HepG2 (cell line): ENCODE measurements at regions not wholly inside any gene's neighbourhood (a gene's known extent, or its start where the extent isn't known, plus 50 kb on each side); places are given as distances from the start of the nearest gene placed in this dataset.

ENCODE experiments used
- ATF1 ChIP-seq: IDR thresholded peaks from 2 replicates; pipeline ENCODE4 v1.6.1; 2016; ENCODE audit warnings: mild to moderate bottlenecking, control low read depth
- ATF7 ChIP-seq, 2 experiments: fragments of 450-650 bp in 1 of 2; sonication (generic) in 1 of 2; formaldehyde crosslinking in 1 of 2; IDR thresholded peaks; 2 replicates each; pipeline versions ENCODE4 v1.4.0 to v1.6.1; 2016 to 2020; ENCODE audit warnings: antibody characterized with exemption in 1 of 2, mild to moderate bottlenecking in 1 of 2, missing genetic modification reagents in 1 of 2
- GATAD2A ChIP-seq: IDR thresholded peaks from 2 replicates; pipeline ENCODE4 v1.6.1; 2016
- HNRNPUL1 ChIP-seq: fragments of 200-400 bp; formaldehyde crosslinking; IDR thresholded peaks from 2 replicates; pipeline ENCODE4 v1.6.1; 2017; ENCODE audit warnings: low read depth, mild to moderate bottlenecking, low read length, moderate library complexity
- JARID2 ChIP-seq: sonication (generic); formaldehyde crosslinking; IDR thresholded peaks from 2 replicates; pipeline ENCODE4 v1.8.1; 2023; ENCODE audit warnings: missing genetic modification reagents, inconsistent platforms; ENCODE audit not compliant: insufficient replicate concordance
- KDM1A ChIP-seq: IDR thresholded peaks from 2 replicates; pipeline ENCODE4 v1.6.1; 2016; ENCODE audit warnings: missing compliant biosample characterization
- KDM5A ChIP-seq: fragments of 200-600 bp; sonication (generic); IDR thresholded peaks from 2 replicates; pipeline ENCODE4 v1.7.0; 2018; ENCODE audit warnings: antibody characterized with exemption, mild to moderate bottlenecking, low read length, borderline replicate concordance
- NONO ChIP-seq, 2 experiments: fragments of 450-650 bp in 1 of 2; sonication (generic) in 1 of 2; formaldehyde crosslinking in 1 of 2; IDR thresholded peaks in 1 of 2; conservative IDR thresholded peaks in 1 of 2; 2 replicates each; pipeline versions ENCODE4 v1.6.1 to v1.8.0; 2017 to 2022; ENCODE audit warnings: mild to moderate bottlenecking in 1 of 2, missing genetic modification reagents in 1 of 2, moderate library complexity in 1 of 2
- RXRA ChIP-seq: sonication (generic); formaldehyde crosslinking; IDR thresholded peaks from 2 replicates; pipeline ENCODE4 v1.5.1; 2020; ENCODE audit warnings: missing genetic modification reagents
- THAP11 ChIP-seq: IDR thresholded peaks from 2 replicates; pipeline ENCODE4 v1.6.1; 2016; ENCODE audit warnings: missing biosample characterization, missing genetic modification reagents
- TOPORS ChIP-seq: sonication (generic); formaldehyde crosslinking; IDR thresholded peaks from 2 replicates; pipeline ENCODE4 v1.8.0; 2023; ENCODE audit warnings: mild to moderate bottlenecking, missing genetic modification reagents
- ZFP62 ChIP-seq: sonication (generic); formaldehyde crosslinking; IDR thresholded peaks from 2 replicates; pipeline ENCODE4 v1.4.0; 2020; ENCODE audit warnings: missing genetic modification reagents
- ZSCAN21 ChIP-seq: sonication (generic); formaldehyde crosslinking; IDR thresholded peaks from 2 replicates; pipeline ENCODE4 v1.8.0; 2022; ENCODE audit warnings: mild to moderate bottlenecking, missing genetic modification reagents, moderate library complexity, borderline replicate concordance
- TF ChIP-seq, protein P1 (sequence below): sonication (generic); formaldehyde crosslinking; conservative IDR thresholded peaks from 2 replicates; pipeline ENCODE4 v1.8.1; 2023; ENCODE audit warnings: missing genetic modification reagents
- TF ChIP-seq, protein P2 (sequence below): IDR thresholded peaks from 2 replicates; pipeline ENCODE4 v1.6.1; 2016; ENCODE audit warnings: low read depth
- TF ChIP-seq, protein P3 (sequence below): sonication (generic); formaldehyde crosslinking; IDR thresholded peaks from 2 replicates; pipeline ENCODE4 v1.4.0; 2020; ENCODE audit warnings: missing genetic modification reagents
- TF ChIP-seq, protein P4 (sequence below): sonication (generic); formaldehyde crosslinking; IDR thresholded peaks from 2 replicates; pipeline ENCODE4 v1.4.0; 2020; ENCODE audit warnings: missing genetic modification reagents, borderline replicate concordance

DNA sequence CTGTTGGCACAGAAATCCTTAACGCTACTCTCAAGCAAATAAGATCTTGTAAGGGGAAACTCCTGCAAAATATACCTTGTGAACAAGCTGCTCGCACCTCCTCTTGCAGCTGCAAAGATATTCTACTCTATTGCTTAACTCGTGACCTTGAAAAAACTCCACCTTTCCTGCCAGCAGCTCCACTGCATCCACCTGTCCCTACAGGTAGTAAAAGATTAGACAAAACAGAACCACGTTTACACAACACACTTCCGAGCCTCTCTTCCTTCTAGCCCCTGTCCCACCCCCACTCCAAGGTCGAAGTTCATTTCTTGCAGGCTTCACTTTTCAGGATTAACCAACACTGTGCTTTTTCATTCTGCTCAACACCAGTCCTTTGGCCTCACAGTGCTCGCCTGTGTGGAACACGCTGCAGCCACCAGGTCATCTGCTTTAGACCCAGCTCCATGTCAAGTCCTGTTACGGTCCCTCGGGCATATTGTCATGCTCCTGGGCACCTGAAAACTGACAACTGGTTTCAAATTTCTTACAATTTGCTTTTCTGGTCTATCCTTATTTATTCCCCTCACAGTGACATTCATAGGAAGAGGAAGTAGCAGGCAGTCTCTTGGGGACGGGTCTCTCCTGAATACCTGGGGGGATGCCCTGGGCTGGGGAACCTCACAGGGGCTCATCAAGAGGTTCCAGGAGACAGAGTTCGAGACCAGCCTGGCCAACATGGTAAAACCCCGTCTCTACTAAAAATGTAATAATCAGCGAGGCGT lies 165.8 kb upstream of the KLF14 start (continued):
- TF ChIP-seq RXRA (CRISPR knock-in tag) (peak; percentile 78), TOPORS (CRISPR knock-in tag) (peak; percentile 31; the same call in 1 of the 2 replicates), KDM5A (no peak), THAP11 (CRISPR knock-in tag) (peak; percentile 74), JARID2 (CRISPR knock-in tag) (peak; percentile 78), HNRNPUL1 (no peak), ZSCAN21 (CRISPR knock-in tag) (0 out of 2 replicates have a peak, but pooled peaks have one; percentile 31), KDM1A (CRISPR knock-in tag) (no peak; the same call in 1 of the 2 replicates), ZFP62 (CRISPR knock-in tag) (no peak), ATF7 (IDR thresholded peaks at IDR 0.05) (no peak), ATF7 (CRISPR knock-in tag; IDR thresholded peaks at IDR 0.05) (no peak), GATAD2A (CRISPR knock-in tag) (peak; percentile 99), NONO (IDR thresholded peaks at IDR 0.05) (no peak), NONO (CRISPR knock-in tag; conservative IDR thresholded peaks at IDR 0.05) (peak; percentile 68), ATF1 (peak; percentile 57; the same call in 1 of the 2 replicates)
- TF ChIP-seq, protein P1, sequence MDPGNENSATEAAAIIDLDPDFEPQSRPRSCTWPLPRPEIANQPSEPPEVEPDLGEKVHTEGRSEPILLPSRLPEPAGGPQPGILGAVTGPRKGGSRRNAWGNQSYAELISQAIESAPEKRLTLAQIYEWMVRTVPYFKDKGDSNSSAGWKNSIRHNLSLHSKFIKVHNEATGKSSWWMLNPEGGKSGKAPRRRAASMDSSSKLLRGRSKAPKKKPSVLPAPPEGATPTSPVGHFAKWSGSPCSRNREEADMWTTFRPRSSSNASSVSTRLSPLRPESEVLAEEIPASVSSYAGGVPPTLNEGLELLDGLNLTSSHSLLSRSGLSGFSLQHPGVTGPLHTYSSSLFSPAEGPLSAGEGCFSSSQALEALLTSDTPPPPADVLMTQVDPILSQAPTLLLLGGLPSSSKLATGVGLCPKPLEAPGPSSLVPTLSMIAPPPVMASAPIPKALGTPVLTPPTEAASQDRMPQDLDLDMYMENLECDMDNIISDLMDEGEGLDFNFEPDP (CRISPR knock-in tag), result no peak
- TF ChIP-seq, protein P2, sequence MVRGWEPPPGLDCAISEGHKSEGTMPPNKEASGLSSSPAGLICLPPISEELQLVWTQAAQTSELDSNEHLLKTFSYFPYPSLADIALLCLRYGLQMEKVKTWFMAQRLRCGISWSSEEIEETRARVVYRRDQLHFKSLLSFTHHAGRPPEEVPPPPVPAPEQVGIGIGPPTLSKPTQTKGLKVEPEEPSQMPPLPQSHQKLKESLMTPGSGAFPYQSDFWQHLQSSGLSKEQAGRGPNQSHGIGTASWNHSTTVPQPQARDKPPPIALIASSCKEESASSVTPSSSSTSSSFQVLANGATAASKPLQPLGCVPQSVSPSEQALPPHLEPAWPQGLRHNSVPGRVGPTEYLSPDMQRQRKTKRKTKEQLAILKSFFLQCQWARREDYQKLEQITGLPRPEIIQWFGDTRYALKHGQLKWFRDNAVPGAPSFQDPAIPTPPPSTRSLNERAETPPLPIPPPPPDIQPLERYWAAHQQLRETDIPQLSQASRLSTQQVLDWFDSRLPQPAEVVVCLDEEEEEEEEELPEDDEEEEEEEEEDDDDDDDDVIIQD (CRISPR knock-in tag), result peak; percentile 89
- TF ChIP-seq, protein P3, sequence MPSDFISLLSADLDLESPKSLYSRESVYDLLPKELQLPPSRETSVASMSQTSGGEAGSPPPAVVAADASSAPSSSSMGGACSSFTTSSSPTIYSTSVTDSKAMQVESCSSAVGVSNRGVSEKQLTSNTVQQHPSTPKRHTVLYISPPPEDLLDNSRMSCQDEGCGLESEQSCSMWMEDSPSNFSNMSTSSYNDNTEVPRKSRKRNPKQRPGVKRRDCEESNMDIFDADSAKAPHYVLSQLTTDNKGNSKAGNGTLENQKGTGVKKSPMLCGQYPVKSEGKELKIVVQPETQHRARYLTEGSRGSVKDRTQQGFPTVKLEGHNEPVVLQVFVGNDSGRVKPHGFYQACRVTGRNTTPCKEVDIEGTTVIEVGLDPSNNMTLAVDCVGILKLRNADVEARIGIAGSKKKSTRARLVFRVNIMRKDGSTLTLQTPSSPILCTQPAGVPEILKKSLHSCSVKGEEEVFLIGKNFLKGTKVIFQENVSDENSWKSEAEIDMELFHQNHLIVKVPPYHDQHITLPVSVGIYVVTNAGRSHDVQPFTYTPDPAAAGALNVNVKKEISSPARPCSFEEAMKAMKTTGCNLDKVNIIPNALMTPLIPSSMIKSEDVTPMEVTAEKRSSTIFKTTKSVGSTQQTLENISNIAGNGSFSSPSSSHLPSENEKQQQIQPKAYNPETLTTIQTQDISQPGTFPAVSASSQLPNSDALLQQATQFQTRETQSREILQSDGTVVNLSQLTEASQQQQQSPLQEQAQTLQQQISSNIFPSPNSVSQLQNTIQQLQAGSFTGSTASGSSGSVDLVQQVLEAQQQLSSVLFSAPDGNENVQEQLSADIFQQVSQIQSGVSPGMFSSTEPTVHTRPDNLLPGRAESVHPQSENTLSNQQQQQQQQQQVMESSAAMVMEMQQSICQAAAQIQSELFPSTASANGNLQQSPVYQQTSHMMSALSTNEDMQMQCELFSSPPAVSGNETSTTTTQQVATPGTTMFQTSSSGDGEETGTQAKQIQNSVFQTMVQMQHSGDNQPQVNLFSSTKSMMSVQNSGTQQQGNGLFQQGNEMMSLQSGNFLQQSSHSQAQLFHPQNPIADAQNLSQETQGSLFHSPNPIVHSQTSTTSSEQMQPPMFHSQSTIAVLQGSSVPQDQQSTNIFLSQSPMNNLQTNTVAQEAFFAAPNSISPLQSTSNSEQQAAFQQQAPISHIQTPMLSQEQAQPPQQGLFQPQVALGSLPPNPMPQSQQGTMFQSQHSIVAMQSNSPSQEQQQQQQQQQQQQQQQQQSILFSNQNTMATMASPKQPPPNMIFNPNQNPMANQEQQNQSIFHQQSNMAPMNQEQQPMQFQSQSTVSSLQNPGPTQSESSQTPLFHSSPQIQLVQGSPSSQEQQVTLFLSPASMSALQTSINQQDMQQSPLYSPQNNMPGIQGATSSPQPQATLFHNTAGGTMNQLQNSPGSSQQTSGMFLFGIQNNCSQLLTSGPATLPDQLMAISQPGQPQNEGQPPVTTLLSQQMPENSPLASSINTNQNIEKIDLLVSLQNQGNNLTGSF (CRISPR knock-in tag), result peak; percentile 88; the same call in 1 of the 2 replicates
- TF ChIP-seq, protein P4, sequence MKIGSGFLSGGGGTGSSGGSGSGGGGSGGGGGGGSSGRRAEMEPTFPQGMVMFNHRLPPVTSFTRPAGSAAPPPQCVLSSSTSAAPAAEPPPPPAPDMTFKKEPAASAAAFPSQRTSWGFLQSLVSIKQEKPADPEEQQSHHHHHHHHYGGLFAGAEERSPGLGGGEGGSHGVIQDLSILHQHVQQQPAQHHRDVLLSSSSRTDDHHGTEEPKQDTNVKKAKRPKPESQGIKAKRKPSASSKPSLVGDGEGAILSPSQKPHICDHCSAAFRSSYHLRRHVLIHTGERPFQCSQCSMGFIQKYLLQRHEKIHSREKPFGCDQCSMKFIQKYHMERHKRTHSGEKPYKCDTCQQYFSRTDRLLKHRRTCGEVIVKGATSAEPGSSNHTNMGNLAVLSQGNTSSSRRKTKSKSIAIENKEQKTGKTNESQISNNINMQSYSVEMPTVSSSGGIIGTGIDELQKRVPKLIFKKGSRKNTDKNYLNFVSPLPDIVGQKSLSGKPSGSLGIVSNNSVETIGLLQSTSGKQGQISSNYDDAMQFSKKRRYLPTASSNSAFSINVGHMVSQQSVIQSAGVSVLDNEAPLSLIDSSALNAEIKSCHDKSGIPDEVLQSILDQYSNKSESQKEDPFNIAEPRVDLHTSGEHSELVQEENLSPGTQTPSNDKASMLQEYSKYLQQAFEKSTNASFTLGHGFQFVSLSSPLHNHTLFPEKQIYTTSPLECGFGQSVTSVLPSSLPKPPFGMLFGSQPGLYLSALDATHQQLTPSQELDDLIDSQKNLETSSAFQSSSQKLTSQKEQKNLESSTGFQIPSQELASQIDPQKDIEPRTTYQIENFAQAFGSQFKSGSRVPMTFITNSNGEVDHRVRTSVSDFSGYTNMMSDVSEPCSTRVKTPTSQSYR (CRISPR knock-in tag), result peak; percentile 94
